Keratinocyte (primary cell): ENCODE measurements at regions not wholly inside any gene's neighbourhood (a gene's known extent, or its start where the extent isn't known, plus 50 kb on each side); places are given as distances from the start of the nearest gene placed in this dataset.

Experiments used
- DNase-seq: peaks from one replicate; pipeline ENCODE4 v3.0.0-alpha.2; 2011; ENCODE audit warnings: low read depth, missing footprints, low spot score
- FAIRE-seq: peaks from 2 replicates; lab custom pipeline; 2011; peaks lifted over from hg19 to GRCh38; lab: Jason Lieb, UNC
- H2AFZ ChIP-seq: 2 replicates; pipeline ENCODE4 v1.6.0; 2012; ENCODE audit warnings: low read length, control low read depth, inconsistent platforms; ENCODE audit not compliant: control insufficient read depth
- H3K27ac ChIP-seq: 2 replicates; pipeline ENCODE4 v1.5.1; 2011; ENCODE audit warnings: low read length; ENCODE audit not compliant: control insufficient read depth, insufficient read depth
- H3K27me3 ChIP-seq: 3 replicates; pipeline ENCODE4 v1.6.0; 2011; ENCODE audit warnings: low read length; ENCODE audit not compliant: control insufficient read depth, insufficient read depth; ENCODE audit errors: extremely low read depth
- H3K36me3 ChIP-seq, 2 experiments: 2 replicates in 1 of 2; 3 replicates in 1 of 2; pipeline ENCODE4 v1.5.1; 2011; ENCODE audit warnings: low read length in 2 of 2, mild to moderate bottlenecking in 1 of 2; ENCODE audit not compliant: control insufficient read depth in 2 of 2, insufficient read depth in 2 of 2; ENCODE audit errors: extremely low read depth in 1 of 2
- H3K4me1 ChIP-seq: 3 replicates; pipeline ENCODE4 v1.5.1; 2011; ENCODE audit warnings: low read length; ENCODE audit not compliant: control insufficient read depth, insufficient read depth; ENCODE audit errors: extremely low read depth
- H3K4me2 ChIP-seq: 3 replicates; pipeline ENCODE4 v1.6.0; 2011; ENCODE audit warnings: low read depth, low read length; ENCODE audit not compliant: control insufficient read depth, insufficient read depth; ENCODE audit errors: extremely low read depth
- H3K4me3 ChIP-seq, 3 experiments: fragments of 200-600 bp in 1 of 3; sonication (generic) in 1 of 3; 2 replicates in 2 of 3; 3 replicates in 1 of 3; pipeline ENCODE4 v1.5.1; 2011 to 2016; ENCODE audit warnings: low read length in 3 of 3, mild to moderate bottlenecking in 3 of 3, control low read depth in 2 of 3, inconsistent platforms in 1 of 3, low read depth in 1 of 3, mixed read lengths in 1 of 3, mixed run types in 1 of 3, moderate library complexity in 1 of 3; ENCODE audit not compliant: control insufficient read depth in 2 of 3, insufficient read depth in 2 of 3; ENCODE audit errors: extremely low read depth in 1 of 3
- H3K79me2 ChIP-seq: 2 replicates; pipeline ENCODE4 v1.6.0; 2012; ENCODE audit warnings: low read length; ENCODE audit not compliant: control insufficient read depth, insufficient read depth
- H3K9ac ChIP-seq: 3 replicates; pipeline ENCODE4 v1.6.0; 2011; ENCODE audit warnings: low read length; ENCODE audit not compliant: control insufficient read depth, insufficient read depth; ENCODE audit errors: extremely low read depth
- H3K9me1 ChIP-seq: 3 replicates; pipeline ENCODE4 v1.6.0; 2011; ENCODE audit warnings: low read length; ENCODE audit not compliant: control insufficient read depth, insufficient read depth; ENCODE audit errors: extremely low read depth
- H3K9me3 ChIP-seq: 2 replicates; pipeline ENCODE4 v1.5.1; 2012; ENCODE audit warnings: low read depth, low read length; ENCODE audit not compliant: control insufficient read depth
- H4K20me1 ChIP-seq: 3 replicates; pipeline ENCODE4 v1.6.0; 2011; ENCODE audit warnings: low read length; ENCODE audit not compliant: control insufficient read depth, insufficient read depth; ENCODE audit errors: extremely low read depth
- CTCF ChIP-seq, 3 experiments: IDR thresholded peaks in 1 of 3; conservative IDR thresholded peaks in 1 of 3; optimal IDR thresholded peaks in 1 of 3; 2 replicates in 2 of 3; 3 replicates in 1 of 3; pipeline versions ENCODE3 to v1.5.1; 2011; ENCODE audit warnings: low read length in 3 of 3, mild to moderate bottlenecking in 3 of 3, moderate library complexity in 2 of 3, control low read depth in 1 of 3, inconsistent platforms in 1 of 3; ENCODE audit not compliant: insufficient read depth in 2 of 3; ENCODE audit errors: extremely low read depth in 1 of 3
- EZH2 ChIP-seq: IDR thresholded peaks from one replicate; pipeline ENCODE4 v1.6.1; 2012; ENCODE audit warnings: inconsistent platforms, mild to moderate bottlenecking, low read length, moderate library complexity
- dilution Hi-C: fragments of 300-500 bp; cut with MboI; formaldehyde crosslinking; loops from one replicate; pipeline ENCODE4 v1.7.0; 2020; ENCODE audit warnings: low sequenced_read_pairs; ENCODE audit not compliant: extremely low pct_ligation_motif_present

- peaks cover 10% of the 10 kb centered on the region for H3K79me2 ChIP-seq
- peaks cover 0 to 3% of the 10 kb centered on the region in 2 experiments for H3K36me3 ChIP-seq
- H3K4me2 ChIP-seq = peak overlapping the region; percentile 78
- H3K4me1 ChIP-seq = peaks cover 11% of the 10 kb centered on the region
- H2AFZ ChIP-seq = peak overlapping the region; percentile 75
- H3K9ac ChIP-seq = peak overlapping the region; percentile 91
- H4K20me1 ChIP-seq = no peaks in the 10 kb centered on the region
- no peaks in the 10 kb centered on the region for H3K9me3 ChIP-seq
- peak overlapping the region; percentile 71 for H3K27ac ChIP-seq
- FAIRE-seq = peak; percentile 100
- peak overlapping the region; percentile 65 to 93 (median 86) for H3K4me3 ChIP-seq
- dilution Hi-C loops = no loop called here
- H3K27me3 ChIP-seq = no peaks in the 10 kb centered on the region
- DNase-seq = peak; percentile 97
- TF ChIP-seq EZH2 = no peak
- TF ChIP-seq CTCF (optimal IDR thresholded peaks at IDR 0.05 in 1 of 3, IDR thresholded peaks at IDR 0.05 in 1 of 3, conservative IDR thresholded peaks at IDR 0.05 in 1 of 3; ENCODE audit: extremely low read depth in 1 of 3, insufficient read depth in 2 of 3, low read length in 3 of 3) = no peak
- no peaks in the 10 kb centered on the region for H3K9me1 ChIP-seq
Measured at GRCh38 chr17:409848-410542, 57.4 kb upstream of the RPH3AL start.

GRCh38 chr17:409308-409847 lies 56.8 kb upstream of the RPH3AL start:
- TF ChIP-seq CTCF (optimal IDR thresholded peaks at IDR 0.05 in 1 of 3, IDR thresholded peaks at IDR 0.05 in 1 of 3, conservative IDR thresholded peaks at IDR 0.05 in 1 of 3; ENCODE audit: extremely low read depth in 1 of 3, insufficient read depth in 2 of 3, low read length in 3 of 3) = no peak
- no peak for TF ChIP-seq EZH2
- Histone ChIP-seq H3K9me3 (no peaks in the 10 kb centered on the region), H3K4me3 (peak overlapping the region in 1 of 3 experiments; percentile 29), H3K4me2 (peak overlapping the region; percentile 70), H3K4me1 (peaks cover 11% of the 10 kb centered on the region), H3K36me3 (peaks cover 0 to 3% of the 10 kb centered on the region in 2 experiments), H3K9ac (peak overlapping the region; percentile 20), H3K27ac (peak overlapping the region; percentile 55), H3K9me1 (no peaks in the 10 kb centered on the region), H3K27me3 (no peaks in the 10 kb centered on the region), H3K79me2 (peaks cover 10% of the 10 kb centered on the region), H2AFZ (peak overlapping the region; percentile 70), H4K20me1 (no peaks in the 10 kb centered on the region)
- FAIRE-seq (peak; percentile 36), DNase-seq (no peak)
- dilution Hi-C loops = no loop called here
